Calu3 (cell line): ENCODE measurements at regions not wholly inside any gene's neighbourhood (a gene's known extent, or its start where the extent isn't known, plus 50 kb on each side); places are given as distances from the start of the nearest gene placed in this dataset.
"Not testable (repeated sequence)": the region's sequence is repeated elsewhere in the genome, so short reads cannot be mapped to it uniquely, and the experiment has no call there.

ENCODE experiments used
- BruUV-seq: library from RNA; stranded (reverse); fragments of 400-500 nt; replicated peaks from 2 replicates; lab custom pipeline; 2021; lab: Mats Ljungman, UMichigan
- CTCF ChIA-PET: fragments of 300-600 bp; sonication (Branson Sonifier 250); formaldehyde crosslinking; loops from one replicate; lab custom pipeline; 2022; ENCODE audit warnings: antibody characterized with exemption; lab: Charles Lee
- DNase-seq: peaks from one replicate; pipeline ENCODE4 v3.0.0; 2022
- H3K27ac Mint-ChIP-seq: one replicate; pipeline ENCODE4 v1.8.0; 2022; ENCODE audit warnings: mixed read lengths; ENCODE audit not compliant: unreplicated experiment
- H3K27me3 Mint-ChIP-seq: one replicate; pipeline ENCODE4 v1.8.0; 2022; ENCODE audit warnings: mixed read lengths; ENCODE audit not compliant: unreplicated experiment
- H3K36me3 Mint-ChIP-seq: one replicate; pipeline ENCODE4 v1.8.0; 2022; ENCODE audit warnings: mild to moderate bottlenecking, moderate library complexity, mixed read lengths; ENCODE audit not compliant: insufficient read depth, unreplicated experiment
- H3K4me1 Mint-ChIP-seq: one replicate; pipeline ENCODE4 v1.8.0; 2022; ENCODE audit warnings: mild to moderate bottlenecking, low read depth, mixed read lengths; ENCODE audit not compliant: unreplicated experiment
- H3K4me3 Mint-ChIP-seq: one replicate; pipeline ENCODE4 v1.8.0; 2022; ENCODE audit warnings: mild to moderate bottlenecking, low read depth, moderate library complexity, mixed read lengths; ENCODE audit not compliant: unreplicated experiment
- H3K9me3 Mint-ChIP-seq: one replicate; pipeline ENCODE4 v1.8.0; 2022; ENCODE audit warnings: low read depth, mixed read lengths; ENCODE audit not compliant: unreplicated experiment
- CTCF ChIP-seq: fragments of 200-600 bp; IDR thresholded peaks from one replicate; pipeline ENCODE4 v1.8.0; 2022; ENCODE audit warnings: antibody characterized with exemption; ENCODE audit not compliant: unreplicated experiment
- intact Hi-C: fragments of 100-400 bp; cut with micrococcal nuclease; formaldehyde crosslinking; loops from one replicate; pipeline ENCODE4 v1.10.0; 2022; ENCODE audit not compliant: unreplicated experiment

GRCh38 chr4:158965226-158965625, 137.7 kb upstream of the RAPGEF2 start:
- intact Hi-C loops = no loop called here
- Mint-ChIP-seq H3K4me3 (no peak overlapping the region), H3K4me1 (peaks cover 8% of the 10 kb centered on the region), H3K9me3 (no peaks in the 10 kb centered on the region), H3K27me3 (no peaks in the 10 kb centered on the region), H3K27ac (no peak overlapping the region), H3K36me3 (no peaks in the 10 kb centered on the region)
- CTCF ChIA-PET = no interaction called here
- no TSS peak for BruUV-seq
- no peak for DNase-seq
- no peak for TF ChIP-seq CTCF

GRCh38 chr4:158966091-158966490, 136.8 kb upstream of the RAPGEF2 start:
- Mint-ChIP-seq H3K4me3 (no peak overlapping the region), H3K36me3 (no peaks in the 10 kb centered on the region), H3K27ac (no peak overlapping the region), H3K9me3 (no peaks in the 10 kb centered on the region), H3K27me3 (no peaks in the 10 kb centered on the region), H3K4me1 (peaks cover 8% of the 10 kb centered on the region)
- CTCF ChIA-PET = no interaction called here
- DNase-seq = no peak
- intact Hi-C loops = no loop called here
- no peak for TF ChIP-seq CTCF
- no TSS peak for BruUV-seq

- peaks cover 8% of the 10 kb centered on the region for H3K4me1 Mint-ChIP-seq
- no TSS peak for BruUV-seq
- DNase-seq = no peak
- H3K27ac Mint-ChIP-seq = no peak overlapping the region
- CTCF ChIA-PET = no interaction called here
- no peaks in the 10 kb centered on the region for H3K9me3 Mint-ChIP-seq
- intact Hi-C loops = no loop called here
- H3K27me3 Mint-ChIP-seq = no peaks in the 10 kb centered on the region
- no peaks in the 10 kb centered on the region for H3K36me3 Mint-ChIP-seq
- no peak for TF ChIP-seq CTCF
- H3K4me3 Mint-ChIP-seq = no peak overlapping the region
Measured at GRCh38 chr4:158968961-158969360, 133.9 kb upstream of the RAPGEF2 start.

- no peak overlapping the region for H3K27ac Mint-ChIP-seq
- no peak for TF ChIP-seq CTCF
- H3K36me3 Mint-ChIP-seq = no peaks in the 10 kb centered on the region
- no peaks in the 10 kb centered on the region for H3K27me3 Mint-ChIP-seq
- H3K4me1 Mint-ChIP-seq = peaks cover 8% of the 10 kb centered on the region
- H3K9me3 Mint-ChIP-seq = no peaks in the 10 kb centered on the region
- no TSS peak for BruUV-seq
- DNase-seq = no peak
- intact Hi-C loops = no loop called here
- no peak overlapping the region for H3K4me3 Mint-ChIP-seq
- CTCF ChIA-PET = no interaction called here
Measured at GRCh38 chr4:158970812-158971211, 132.1 kb upstream of the RAPGEF2 start.

- H3K27me3 Mint-ChIP-seq, BruUV-seq, H3K9me3 Mint-ChIP-seq, CTCF ChIA-PET, H3K4me1 Mint-ChIP-seq, H3K36me3 Mint-ChIP-seq, H3K4me3 Mint-ChIP-seq, intact Hi-C loops, H3K27ac Mint-ChIP-seq, DNase-seq: not testable (repeated sequence)
Measured at GRCh38 chr4:158974438-158974837, 128.4 kb upstream of the RAPGEF2 start.

- CTCF ChIA-PET, BruUV-seq, H3K4me1 Mint-ChIP-seq, H3K36me3 Mint-ChIP-seq, H3K27ac Mint-ChIP-seq, H3K9me3 Mint-ChIP-seq, H3K4me3 Mint-ChIP-seq, DNase-seq, intact Hi-C loops: not testable (repeated sequence)
- H3K27me3 Mint-ChIP-seq = peaks cover 26% of the 10 kb centered on the region
Measured at GRCh38 chr4:158980711-158981110, 122.2 kb upstream of the RAPGEF2 start.
